ENCODE measurements at regions not wholly inside any gene's neighbourhood (a gene's known extent, or its start where the extent isn't known, plus 50 kb on each side); places are given as distances from the start of the nearest gene placed in this dataset.
A peak's percentile ranks its signal among the peaks of the same experiment; 100 is the strongest.

- ATAC-seq, result no peak; the same call in 2 of the 3 replicates
Measured at GRCh38 chr3:177571944-177572315, 374.6 kb upstream of the TBL1XR1 start.

GRCh38 chr3:177574222-177574856, 377.1 kb upstream of the TBL1XR1 start:
- peak; percentile 61; the same call in 2 of the 3 replicates for ATAC-seq
- no peak for TF ChIP-seq SNAI2 (CRISPR knock-in tag; IDR thresholded peaks at IDR 0.05)
- TF ChIP-seq TCF4 (CRISPR knock-in tag; IDR thresholded peaks at IDR 0.05; ENCODE audit: borderline replicate concordance), result no peak
- no peak for TF ChIP-seq CSDC2 (CRISPR knock-in tag; IDR thresholded peaks at IDR 0.05)
- TF ChIP-seq, protein P1, sequence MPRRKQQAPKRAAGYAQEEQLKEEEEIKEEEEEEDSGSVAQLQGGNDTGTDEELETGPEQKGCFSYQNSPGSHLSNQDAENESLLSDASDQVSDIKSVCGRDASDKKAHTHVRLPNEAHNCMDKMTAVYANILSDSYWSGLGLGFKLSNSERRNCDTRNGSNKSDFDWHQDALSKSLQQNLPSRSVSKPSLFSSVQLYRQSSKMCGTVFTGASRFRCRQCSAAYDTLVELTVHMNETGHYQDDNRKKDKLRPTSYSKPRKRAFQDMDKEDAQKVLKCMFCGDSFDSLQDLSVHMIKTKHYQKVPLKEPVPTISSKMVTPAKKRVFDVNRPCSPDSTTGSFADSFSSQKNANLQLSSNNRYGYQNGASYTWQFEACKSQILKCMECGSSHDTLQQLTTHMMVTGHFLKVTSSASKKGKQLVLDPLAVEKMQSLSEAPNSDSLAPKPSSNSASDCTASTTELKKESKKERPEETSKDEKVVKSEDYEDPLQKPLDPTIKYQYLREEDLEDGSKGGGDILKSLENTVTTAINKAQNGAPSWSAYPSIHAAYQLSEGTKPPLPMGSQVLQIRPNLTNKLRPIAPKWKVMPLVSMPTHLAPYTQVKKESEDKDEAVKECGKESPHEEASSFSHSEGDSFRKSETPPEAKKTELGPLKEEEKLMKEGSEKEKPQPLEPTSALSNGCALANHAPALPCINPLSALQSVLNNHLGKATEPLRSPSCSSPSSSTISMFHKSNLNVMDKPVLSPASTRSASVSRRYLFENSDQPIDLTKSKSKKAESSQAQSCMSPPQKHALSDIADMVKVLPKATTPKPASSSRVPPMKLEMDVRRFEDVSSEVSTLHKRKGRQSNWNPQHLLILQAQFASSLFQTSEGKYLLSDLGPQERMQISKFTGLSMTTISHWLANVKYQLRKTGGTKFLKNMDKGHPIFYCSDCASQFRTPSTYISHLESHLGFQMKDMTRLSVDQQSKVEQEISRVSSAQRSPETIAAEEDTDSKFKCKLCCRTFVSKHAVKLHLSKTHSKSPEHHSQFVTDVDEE (CRISPR knock-in tag; IDR thresholded peaks at IDR 0.05), result no peak
- no peak for TF ChIP-seq ZC3H10 (CRISPR knock-in tag; IDR thresholded peaks at IDR 0.05)
- no peak for TF ChIP-seq ZNF70 (CRISPR knock-in tag; IDR thresholded peaks at IDR 0.05)
- no peak for TF ChIP-seq ZNF565 (CRISPR knock-in tag; conservative IDR thresholded peaks at IDR 0.05; ENCODE audit: low read depth)
- TF ChIP-seq ZFP30 (CRISPR knock-in tag; IDR thresholded peaks at IDR 0.05), result no peak
- no peak for TF ChIP-seq TOX (CRISPR knock-in tag; IDR thresholded peaks at IDR 0.05; ENCODE audit: borderline replicate concordance)
- TF ChIP-seq, protein P2, sequence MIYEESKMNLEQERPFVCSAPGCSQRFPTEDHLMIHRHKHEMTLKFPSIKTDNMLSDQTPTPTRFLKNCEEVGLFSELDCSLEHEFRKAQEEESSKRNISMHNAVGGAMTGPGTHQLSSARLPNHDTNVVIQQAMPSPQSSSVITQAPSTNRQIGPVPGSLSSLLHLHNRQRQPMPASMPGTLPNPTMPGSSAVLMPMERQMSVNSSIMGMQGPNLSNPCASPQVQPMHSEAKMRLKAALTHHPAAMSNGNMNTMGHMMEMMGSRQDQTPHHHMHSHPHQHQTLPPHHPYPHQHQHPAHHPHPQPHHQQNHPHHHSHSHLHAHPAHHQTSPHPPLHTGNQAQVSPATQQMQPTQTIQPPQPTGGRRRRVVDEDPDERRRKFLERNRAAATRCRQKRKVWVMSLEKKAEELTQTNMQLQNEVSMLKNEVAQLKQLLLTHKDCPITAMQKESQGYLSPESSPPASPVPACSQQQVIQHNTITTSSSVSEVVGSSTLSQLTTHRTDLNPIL (CRISPR knock-in tag; IDR thresholded peaks at IDR 0.05; ENCODE audit: low read depth), result no peak
- no peak for TF ChIP-seq RARB (CRISPR knock-in tag; IDR thresholded peaks at IDR 0.05)
- no peak for TF ChIP-seq GLIS3 (CRISPR knock-in tag; IDR thresholded peaks at IDR 0.05)
- no peak for TF ChIP-seq PPARA (CRISPR knock-in tag; IDR thresholded peaks at IDR 0.05; ENCODE audit: borderline replicate concordance)
- no peak for TF ChIP-seq BACH2 (CRISPR knock-in tag; IDR thresholded peaks at IDR 0.05; ENCODE audit: borderline replicate concordance)
- TF ChIP-seq, protein P3, sequence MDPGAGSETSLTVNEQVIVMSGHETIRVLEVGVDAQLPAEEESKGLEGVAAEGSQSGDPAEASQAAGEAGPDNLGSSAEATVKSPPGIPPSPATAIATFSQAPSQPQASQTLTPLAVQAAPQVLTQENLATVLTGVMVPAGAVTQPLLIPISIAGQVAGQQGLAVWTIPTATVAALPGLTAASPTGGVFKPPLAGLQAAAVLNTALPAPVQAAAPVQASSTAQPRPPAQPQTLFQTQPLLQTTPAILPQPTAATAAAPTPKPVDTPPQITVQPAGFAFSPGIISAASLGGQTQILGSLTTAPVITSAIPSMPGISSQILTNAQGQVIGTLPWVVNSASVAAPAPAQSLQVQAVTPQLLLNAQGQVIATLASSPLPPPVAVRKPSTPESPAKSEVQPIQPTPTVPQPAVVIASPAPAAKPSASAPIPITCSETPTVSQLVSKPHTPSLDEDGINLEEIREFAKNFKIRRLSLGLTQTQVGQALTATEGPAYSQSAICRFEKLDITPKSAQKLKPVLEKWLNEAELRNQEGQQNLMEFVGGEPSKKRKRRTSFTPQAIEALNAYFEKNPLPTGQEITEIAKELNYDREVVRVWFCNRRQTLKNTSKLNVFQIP (CRISPR knock-in tag; IDR thresholded peaks at IDR 0.05; ENCODE audit: borderline replicate concordance, low read depth), result no peak
- TF ChIP-seq OSR1 (CRISPR knock-in tag; IDR thresholded peaks at IDR 0.05), result no peak
- no peak for TF ChIP-seq ZFP3 (CRISPR knock-in tag; IDR thresholded peaks at IDR 0.05)

More at GRCh38 chr3:177571944-177572315, 374.6 kb upstream of the TBL1XR1 start:
- TF ChIP-seq PPARA (CRISPR knock-in tag; IDR thresholded peaks at IDR 0.05; ENCODE audit: borderline replicate concordance), result no peak

DNA sequence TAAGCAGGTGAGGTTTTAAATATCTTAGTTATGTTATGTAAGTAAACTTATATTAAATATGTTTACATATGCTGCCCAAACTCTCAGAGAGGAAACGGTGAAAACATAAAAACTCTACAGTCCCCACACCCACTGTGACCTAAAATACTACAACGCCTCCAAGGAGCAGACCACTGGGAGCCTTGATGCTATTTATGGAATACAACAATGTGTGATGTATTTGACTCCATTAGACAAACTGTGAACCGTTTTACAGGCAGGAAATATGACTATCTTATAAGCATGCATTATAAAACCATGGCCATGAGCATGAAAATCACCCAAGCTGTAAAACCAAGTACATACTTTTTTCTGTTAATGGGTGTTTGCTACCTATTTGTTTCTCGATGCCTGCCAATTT, 379.5 kb upstream of the TBL1XR1 start:
- TF ChIP-seq ZNF70 (CRISPR knock-in tag; IDR thresholded peaks at IDR 0.05), result no peak
- TF ChIP-seq, protein P1 (CRISPR knock-in tag; IDR thresholded peaks at IDR 0.05), result no peak
- TF ChIP-seq TOX (CRISPR knock-in tag; IDR thresholded peaks at IDR 0.05; ENCODE audit: borderline replicate concordance), result no peak
- no peak for TF ChIP-seq CSDC2 (CRISPR knock-in tag; IDR thresholded peaks at IDR 0.05)
- no peak for TF ChIP-seq PATZ1 (CRISPR knock-in tag; IDR thresholded peaks at IDR 0.05; ENCODE audit: borderline replicate concordance)
- TF ChIP-seq, protein P3 (CRISPR knock-in tag; IDR thresholded peaks at IDR 0.05; ENCODE audit: borderline replicate concordance, low read depth), result no peak
- TF ChIP-seq, protein P2 (CRISPR knock-in tag; IDR thresholded peaks at IDR 0.05; ENCODE audit: low read depth), result no peak
- no peak for TF ChIP-seq ZNF565 (CRISPR knock-in tag; conservative IDR thresholded peaks at IDR 0.05; ENCODE audit: low read depth)
- TF ChIP-seq SNAI2 (CRISPR knock-in tag; IDR thresholded peaks at IDR 0.05), result no peak
- no peak for TF ChIP-seq ZFP3 (CRISPR knock-in tag; IDR thresholded peaks at IDR 0.05)
- TF ChIP-seq OSR1 (CRISPR knock-in tag; IDR thresholded peaks at IDR 0.05), result no peak
- no peak for TF ChIP-seq ARNTL (CRISPR knock-in tag; IDR thresholded peaks at IDR 0.05; ENCODE audit: borderline replicate concordance, low read depth)
- TF ChIP-seq ZFP30 (CRISPR knock-in tag; IDR thresholded peaks at IDR 0.05), result no peak
- no peak for TF ChIP-seq PPARA (CRISPR knock-in tag; IDR thresholded peaks at IDR 0.05; ENCODE audit: borderline replicate concordance)
- no peak for TF ChIP-seq TCF4 (CRISPR knock-in tag; IDR thresholded peaks at IDR 0.05; ENCODE audit: borderline replicate concordance)
- no peak for TF ChIP-seq ZNF8 (CRISPR knock-in tag; IDR thresholded peaks at IDR 0.05)
- TF ChIP-seq ZC3H10 (CRISPR knock-in tag; IDR thresholded peaks at IDR 0.05), result no peak
- no peak for TF ChIP-seq ESRRG (CRISPR knock-in tag; IDR thresholded peaks at IDR 0.05)
- no peak for TF ChIP-seq GLIS3 (CRISPR knock-in tag; IDR thresholded peaks at IDR 0.05)

More for the DNA sequence above, 379.5 kb upstream of the TBL1XR1 start:
- no peak for ATAC-seq

All from SK-N-SH treated with all-trans-retinoic acid at 6 μM for 48 hours (cell line).